PC-9 (cell line): ENCODE measurements at regions not wholly inside any gene's neighbourhood (a gene's known extent, or its start where the extent isn't known, plus 50 kb on each side); places are given as distances from the start of the nearest gene placed in this dataset.

Source experiments
- BruUV-seq: library from RNA; stranded (reverse); fragments of 400-500 nt; replicated peaks from 2 replicates; lab custom pipeline; 2021; lab: Mats Ljungman, UMichigan
- CTCF ChIA-PET: fragments of 300-600 bp; sonication (Branson Sonifier 250); formaldehyde crosslinking; loops from one replicate; lab custom pipeline; 2022; ENCODE audit warnings: antibody characterized with exemption; lab: Charles Lee
- POLR2A ChIA-PET: fragments of 300-600 bp; sonication (Branson Sonifier 250); formaldehyde crosslinking; loops from one replicate; lab custom pipeline; 2022; ENCODE audit warnings: antibody characterized with exemption; ENCODE audit not compliant: unreplicated experiment; lab: Charles Lee
- DNase-seq, 2 experiments: peaks; one replicate each; pipeline versions ENCODE4 v3.0.0 to v3.0.0-alpha.2; 2015 to 2022; ENCODE audit warnings: mixed read lengths in 1 of 2
- H2AFZ ChIP-seq: fragments of 200-600 bp; sonication (generic); 2 replicates; pipeline ENCODE4 v1.8.1; 2017; ENCODE audit warnings: antibody characterized with exemption
- H3F3A ChIP-seq: fragments of 200-600 bp; sonication (generic); 2 replicates; pipeline ENCODE4 v1.8.1; 2017; ENCODE audit warnings: antibody characterized with exemption, mild to moderate bottlenecking, low read depth; ENCODE audit not compliant: insufficient read depth
- H3K27ac ChIP-seq: fragments of 200-600 bp; sonication (generic); 2 replicates; pipeline ENCODE4 v1.6.1; 2016; ENCODE audit warnings: mixed run types
- H3K27me3 ChIP-seq: fragments of 200-600 bp; sonication (generic); 2 replicates; pipeline ENCODE4 v1.6.1; 2016; ENCODE audit warnings: low read depth, mixed run types; ENCODE audit not compliant: insufficient read depth
- H3K36me3 ChIP-seq: fragments of 200-600 bp; sonication (generic); 2 replicates; pipeline ENCODE4 v1.6.1; 2016; ENCODE audit warnings: low read depth, mixed run types
- H3K4me1 ChIP-seq: fragments of 200-600 bp; sonication (generic); replicated peaks from 2 replicates; pipeline ENCODE4 v1.6.1; 2016; ENCODE audit warnings: mixed run types; ENCODE audit not compliant: insufficient read depth
- H3K4me2 ChIP-seq: fragments of 200-600 bp; sonication (generic); 2 replicates; pipeline ENCODE4 v1.6.1; 2017; ENCODE audit warnings: mixed run types
- H3K4me3 ChIP-seq: fragments of 200-600 bp; sonication (generic); 2 replicates; pipeline ENCODE4 v1.6.1; 2016; ENCODE audit warnings: mixed run types
- H3K79me2 ChIP-seq: fragments of 200-600 bp; sonication (generic); 2 replicates; pipeline ENCODE4 v1.6.1; 2017; ENCODE audit warnings: low read depth, mixed run types
- H3K9me2 ChIP-seq: fragments of 200-600 bp; sonication (generic); 2 replicates; pipeline ENCODE4 v1.8.1; 2017; ENCODE audit warnings: mild to moderate bottlenecking; ENCODE audit not compliant: insufficient read depth
- H3K9me3 ChIP-seq: fragments of 200-600 bp; sonication (generic); 2 replicates; pipeline ENCODE4 v1.8.1; 2016; ENCODE audit warnings: low read depth; ENCODE audit not compliant: insufficient read depth
- H4K20me1 ChIP-seq: fragments of 200-600 bp; sonication (generic); 2 replicates; pipeline ENCODE4 v1.8.1; 2017; ENCODE audit not compliant: insufficient read depth
- CTCF ChIP-seq: fragments of 200-600 bp; sonication (generic); conservative IDR thresholded peaks from 2 replicates; pipeline ENCODE4 v1.6.1; 2017; ENCODE audit warnings: mixed run types, antibody characterized with exemption, mild to moderate bottlenecking, moderate library complexity
- EZH2 ChIP-seq: fragments of 200-600 bp; sonication (generic); IDR thresholded peaks from 2 replicates; pipeline ENCODE4 v1.8.0; 2017; ENCODE audit warnings: antibody characterized with exemption, low read depth
- intact Hi-C: fragments of 100-400 bp; cut with micrococcal nuclease; formaldehyde crosslinking; loops from one replicate; pipeline ENCODE4 v1.10.0; 2022; ENCODE audit not compliant: unreplicated experiment

GRCh38 chr17:33551075-33551474, 258.0 kb upstream of the ASIC2 start:
- H3K79me2 ChIP-seq = no peaks in the 10 kb centered on the region
- H4K20me1 ChIP-seq = no peaks in the 10 kb centered on the region
- no peak for TF ChIP-seq CTCF
- no peak for TF ChIP-seq EZH2
- H3F3A ChIP-seq = no peaks in the 10 kb centered on the region
- no peaks in the 10 kb centered on the region for H3K4me1 ChIP-seq
- H3K4me3 ChIP-seq = no peak overlapping the region
- POLR2A ChIA-PET = no interaction called here
- H3K4me2 ChIP-seq = no peak overlapping the region
- intact Hi-C loops = no loop called here
- BruUV-seq = no TSS peak
- H3K9me3 ChIP-seq = no peaks in the 10 kb centered on the region
- CTCF ChIA-PET = no interaction called here
- peaks cover 10% of the 10 kb centered on the region; the same call in 1 of the 2 replicates for H3K27me3 ChIP-seq
- no peaks in the 10 kb centered on the region for H3K9me2 ChIP-seq
- no peak for DNase-seq
- no peaks in the 10 kb centered on the region for H3K36me3 ChIP-seq
- no peak overlapping the region for H2AFZ ChIP-seq
- H3K27ac ChIP-seq = no peak overlapping the region

GRCh38 chr17:33551911-33552310, 258.8 kb upstream of the ASIC2 start:
- POLR2A ChIA-PET = no interaction called here
- Histone ChIP-seq H3K4me3 (no peak overlapping the region), H3F3A (no peaks in the 10 kb centered on the region), H3K9me3 (no peaks in the 10 kb centered on the region), H3K79me2 (no peaks in the 10 kb centered on the region), H4K20me1 (no peaks in the 10 kb centered on the region), H3K9me2 (no peaks in the 10 kb centered on the region), H2AFZ (no peak overlapping the region), H3K4me1 (no peaks in the 10 kb centered on the region), H3K4me2 (no peak overlapping the region), H3K27ac (no peak overlapping the region), H3K36me3 (no peaks in the 10 kb centered on the region), H3K27me3 (peaks cover 10% of the 10 kb centered on the region; the same call in 1 of the 2 replicates)
- BruUV-seq = no TSS peak
- intact Hi-C loops = no loop called here
- DNase-seq = no peak
- CTCF ChIA-PET = no interaction called here
- TF ChIP-seq EZH2 (no peak), CTCF (no peak)

- Histone ChIP-seq H3K9me2 (no peaks in the 10 kb centered on the region; the same call in 1 of the 2 replicates), H4K20me1 (no peaks in the 10 kb centered on the region; the same call in 1 of the 2 replicates), H2AFZ (no peak overlapping the region), H3K4me3 (no peak overlapping the region), H3K27ac (no peak overlapping the region), H3K4me1 (no peaks in the 10 kb centered on the region), H3K79me2 (no peaks in the 10 kb centered on the region), H3K9me3 (no peaks in the 10 kb centered on the region), H3K27me3 (peaks cover 7% of the 10 kb centered on the region; the same call in 1 of the 2 replicates), H3F3A (no peaks in the 10 kb centered on the region), H3K36me3 (no peaks in the 10 kb centered on the region), H3K4me2 (no peak overlapping the region)
- CTCF ChIA-PET = no interaction called here
- BruUV-seq = no TSS peak
- no peak for DNase-seq
- intact Hi-C loops = no loop called here
- no peak for TF ChIP-seq CTCF
- TF ChIP-seq EZH2 = no peak
- POLR2A ChIA-PET = no interaction called here
These were observed 267.1 kb upstream of the ASIC2 start for GRCh38 chr17:33560165-33560564.
